ENCODE measurements at regions not wholly inside any gene's neighbourhood (a gene's known extent, or its start where the extent isn't known, plus 50 kb on each side); places are given as distances from the start of the nearest gene placed in this dataset.

- Mint-ChIP-seq H3K36me3 (ENCODE audit: low read depth) (no peaks in the 10 kb centered on the region), H3K4me3 (no peak overlapping the region), H3K27me3 (ENCODE audit: insufficient read depth) (peaks cover 2% of the 10 kb centered on the region; the same call in 1 of the 2 replicates), H3K27ac (no peak overlapping the region), H3K4me1 (ENCODE audit: low read depth) (no peaks in the 10 kb centered on the region), H3K9me3 (peaks cover 17% of the 10 kb centered on the region; the same call in 1 of the 2 replicates)
- no peak for DNase-seq
- no peak for TF ChIP-seq CTCF (IDR thresholded peaks at IDR 0.05)
Observed at GRCh38 chr2:558302-558642, 118.9 kb downstream of the TMEM18 start.

- peaks cover 17% of the 10 kb centered on the region; the same call in 1 of the 2 replicates for H3K9me3 Mint-ChIP-seq
- no peaks in the 10 kb centered on the region for H3K4me1 Mint-ChIP-seq (ENCODE audit: low read depth)
- no peaks in the 10 kb centered on the region for H3K36me3 Mint-ChIP-seq (ENCODE audit: low read depth)
- TF ChIP-seq CTCF (IDR thresholded peaks at IDR 0.05) = no peak
- no peak overlapping the region for H3K4me3 Mint-ChIP-seq
- no peak for DNase-seq
- peaks cover 2% of the 10 kb centered on the region; the same call in 1 of the 2 replicates for H3K27me3 Mint-ChIP-seq (ENCODE audit: insufficient read depth)
- no peak overlapping the region for H3K27ac Mint-ChIP-seq
Observed at GRCh38 chr2:557635-558301, 119.4 kb downstream of the TMEM18 start.

- Mint-ChIP-seq H3K4me1 (ENCODE audit: low read depth) (no peaks in the 10 kb centered on the region), H3K9me3 (peaks cover 23% of the 10 kb centered on the region), H3K4me3 (no peak overlapping the region), H3K36me3 (ENCODE audit: low read depth) (no peaks in the 10 kb centered on the region), H3K27me3 (ENCODE audit: insufficient read depth) (peaks cover 8% of the 10 kb centered on the region), H3K27ac (no peak overlapping the region)
- no peak for TF ChIP-seq CTCF (IDR thresholded peaks at IDR 0.05)
- no peak for DNase-seq
Observed at GRCh38 chr2:556485-556884, 120.7 kb downstream of the TMEM18 start.

- H3K27ac Mint-ChIP-seq = no peak overlapping the region
- H3K9me3 Mint-ChIP-seq = peaks cover 35% of the 10 kb centered on the region
- no peaks in the 10 kb centered on the region for H3K4me1 Mint-ChIP-seq (ENCODE audit: low read depth)
- H3K27me3 Mint-ChIP-seq (ENCODE audit: insufficient read depth) = peaks cover 10% of the 10 kb centered on the region
- no peaks in the 10 kb centered on the region for H3K36me3 Mint-ChIP-seq (ENCODE audit: low read depth)
- H3K4me3 Mint-ChIP-seq = no peak overlapping the region
- no peak for DNase-seq
- TF ChIP-seq CTCF (IDR thresholded peaks at IDR 0.05) = no peak
Observed at GRCh38 chr2:555164-555922, 121.9 kb downstream of the TMEM18 start.

GRCh38 chr2:554444-554843 is 122.8 kb downstream of the TMEM18 start:
- Mint-ChIP-seq H3K4me3 (no peak overlapping the region), H3K27me3 (ENCODE audit: insufficient read depth) (peaks cover 10% of the 10 kb centered on the region), H3K9me3 (peaks cover 36% of the 10 kb centered on the region), H3K27ac (no peak overlapping the region), H3K36me3 (ENCODE audit: low read depth) (no peaks in the 10 kb centered on the region), H3K4me1 (ENCODE audit: low read depth) (no peaks in the 10 kb centered on the region)
- DNase-seq = no peak
- TF ChIP-seq CTCF (IDR thresholded peaks at IDR 0.05) = no peak

All from HFFc6 (cell line).